Stimulated activated CD4-positive, alpha-beta T cell treated with anti-CD3 and anti-CD28 coated beads, Interleukin-1b, Interleukin-23, amount 100 ng/mL, for 48 hours (primary cell): ENCODE measurements at regions not wholly inside any gene's neighbourhood (a gene's known extent, or its start where the extent isn't known, plus 50 kb on each side); places are given as distances from the start of the nearest gene placed in this dataset.
"Not testable (repeated sequence)": the region's sequence is repeated elsewhere in the genome, so short reads cannot be mapped to it uniquely, and the experiment has no call there.

Source experiments
- DNase-seq: peaks from one replicate; pipeline ENCODE4 v3.0.0-alpha.2; 2020

DNA sequence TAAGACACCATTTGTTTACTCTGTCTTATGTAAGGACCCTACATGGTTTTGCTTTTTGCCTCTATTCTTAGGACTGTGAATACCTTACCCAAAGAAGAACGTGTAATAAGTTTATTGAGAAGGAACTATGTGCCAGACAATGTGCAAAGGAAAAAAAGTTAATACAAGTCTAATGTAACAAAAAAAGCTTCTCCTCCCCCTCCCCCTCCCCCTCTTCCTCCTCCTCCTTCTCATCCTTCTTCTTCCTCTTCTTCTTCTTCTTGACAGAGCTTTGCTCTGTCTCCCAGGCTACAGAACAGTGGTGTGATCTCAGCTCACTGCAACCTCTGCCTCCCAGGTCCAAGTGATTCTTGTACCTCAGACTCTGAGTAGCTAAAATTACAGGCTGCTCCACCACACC, 50.9 kb upstream of the MITF start:
- no peak for DNase-seq

DNA sequence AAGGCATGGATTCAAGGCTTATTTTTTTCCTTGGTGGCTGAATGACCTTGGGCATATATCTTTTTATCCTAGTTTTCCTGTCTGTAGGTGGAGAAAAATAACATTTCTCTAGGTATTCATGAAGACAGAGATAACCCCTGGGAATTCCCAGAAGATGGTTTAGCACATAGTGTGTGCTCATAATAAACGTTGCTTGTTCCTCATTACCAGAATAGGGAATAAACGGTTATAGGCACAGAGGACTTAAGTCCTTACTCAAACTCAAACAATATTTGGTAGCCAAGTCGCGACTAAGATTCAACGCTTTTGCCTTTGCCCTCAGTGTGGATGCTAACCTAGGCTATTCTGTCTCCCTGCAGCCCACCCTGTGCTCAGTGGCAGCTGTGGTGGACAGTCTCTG, 51.6 kb upstream of the MITF start:
- no peak for DNase-seq

DNA sequence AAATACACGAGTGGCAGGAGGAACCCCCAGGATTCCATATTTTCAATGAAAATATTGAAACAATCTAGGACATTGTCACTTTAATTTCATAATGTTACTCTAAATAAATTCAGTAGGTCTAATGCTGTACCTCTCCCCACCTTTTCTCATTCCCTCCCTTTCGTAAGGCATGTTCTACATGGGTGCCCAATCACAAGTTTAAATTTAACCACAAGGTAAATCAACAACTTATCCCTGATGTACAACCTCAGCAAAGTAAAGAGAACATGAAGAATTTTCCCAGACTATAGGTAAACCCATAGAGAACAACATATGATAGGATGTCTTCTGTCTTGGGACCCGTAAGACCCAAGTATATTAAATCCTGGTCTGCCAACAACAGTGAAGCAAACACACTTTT, 53.2 kb upstream of the MITF start:
- no peak for DNase-seq

DNA sequence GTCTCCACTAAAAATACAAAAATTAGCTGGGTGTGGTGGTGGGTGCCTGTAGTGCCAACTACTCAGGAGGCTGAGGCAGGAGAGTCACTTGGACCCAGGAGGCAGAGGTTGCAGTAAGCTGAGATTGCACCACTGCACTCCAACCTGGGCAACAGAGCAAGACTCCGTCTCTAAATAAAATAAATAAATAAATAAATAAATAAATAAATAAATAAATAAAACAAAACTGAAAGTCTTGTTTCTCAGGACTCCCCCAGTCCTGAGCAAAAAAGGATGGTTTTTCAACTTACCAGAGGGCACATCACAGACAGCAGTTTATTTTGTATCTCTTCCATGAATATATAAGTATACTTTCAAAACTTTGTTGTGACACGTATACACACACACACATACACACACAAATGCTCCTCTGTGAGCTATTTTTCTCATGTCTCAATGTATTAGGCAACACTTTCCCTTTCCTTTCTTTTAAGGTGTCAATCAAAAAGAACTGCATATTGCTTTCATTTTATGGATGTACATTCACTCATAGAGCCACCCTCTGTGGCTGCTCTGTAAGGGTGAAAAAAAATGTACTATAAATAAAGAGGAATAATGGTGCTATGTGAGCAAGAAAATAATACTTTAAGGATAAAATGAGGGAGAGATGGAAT, 54.8 kb upstream of the MITF start:
- DNase-seq: no peak

DNA sequence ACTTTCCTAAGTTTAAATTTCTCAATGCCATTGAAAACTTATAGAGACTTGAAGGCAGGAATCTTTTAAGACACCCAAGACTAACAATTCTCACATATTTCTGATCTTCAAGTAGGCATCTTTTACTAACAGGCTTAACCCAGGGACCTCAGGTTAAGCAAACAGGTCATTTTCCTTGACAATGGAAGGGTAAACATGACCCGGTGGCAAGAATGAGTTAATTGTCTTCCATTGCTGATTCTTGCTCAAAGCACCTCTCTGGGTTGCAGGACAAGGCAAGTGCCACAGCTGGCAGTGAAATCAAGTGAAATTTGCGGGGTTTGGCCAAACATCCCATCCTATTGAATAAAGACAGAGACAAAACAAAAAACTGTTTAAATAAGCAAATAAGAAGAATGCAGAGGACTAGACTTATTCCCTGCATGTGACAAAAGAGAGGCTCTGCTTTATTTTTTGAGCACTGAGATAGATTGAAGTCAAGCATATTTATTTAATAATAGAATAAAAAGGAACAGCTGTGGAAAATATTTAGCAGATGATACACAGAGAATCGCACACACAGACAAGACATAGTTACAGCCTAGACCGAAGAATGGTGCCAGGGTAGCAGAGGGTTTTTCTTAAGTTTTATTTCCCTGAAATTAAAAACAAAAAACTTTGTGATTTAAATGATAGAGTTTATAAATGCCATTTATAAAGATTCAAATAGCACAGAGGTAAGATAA, 56.0 kb upstream of the MITF start:
- DNase-seq: no peak

DNA sequence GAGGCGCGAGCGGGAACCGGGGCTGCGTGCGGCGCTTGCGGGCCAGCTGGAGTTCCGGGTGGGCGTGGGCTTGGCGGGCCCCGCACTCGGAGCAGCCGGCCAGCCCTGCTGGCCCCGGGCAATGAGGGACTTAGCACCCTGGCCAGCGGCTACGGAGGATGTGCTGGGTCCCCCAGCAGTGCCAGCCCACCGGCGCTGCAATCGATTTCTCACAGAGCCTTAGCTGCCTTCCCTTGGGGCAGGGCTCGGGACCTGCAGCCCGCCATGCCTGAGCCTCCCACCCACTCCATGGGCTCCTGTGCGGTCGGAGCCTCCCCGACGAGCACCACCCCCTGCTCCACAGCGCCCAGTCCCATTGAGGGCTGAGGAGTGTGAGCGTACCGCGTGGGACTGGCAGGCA, 61.8 kb upstream of the MITF start:
- not testable (repeated sequence) for DNase-seq

DNA sequence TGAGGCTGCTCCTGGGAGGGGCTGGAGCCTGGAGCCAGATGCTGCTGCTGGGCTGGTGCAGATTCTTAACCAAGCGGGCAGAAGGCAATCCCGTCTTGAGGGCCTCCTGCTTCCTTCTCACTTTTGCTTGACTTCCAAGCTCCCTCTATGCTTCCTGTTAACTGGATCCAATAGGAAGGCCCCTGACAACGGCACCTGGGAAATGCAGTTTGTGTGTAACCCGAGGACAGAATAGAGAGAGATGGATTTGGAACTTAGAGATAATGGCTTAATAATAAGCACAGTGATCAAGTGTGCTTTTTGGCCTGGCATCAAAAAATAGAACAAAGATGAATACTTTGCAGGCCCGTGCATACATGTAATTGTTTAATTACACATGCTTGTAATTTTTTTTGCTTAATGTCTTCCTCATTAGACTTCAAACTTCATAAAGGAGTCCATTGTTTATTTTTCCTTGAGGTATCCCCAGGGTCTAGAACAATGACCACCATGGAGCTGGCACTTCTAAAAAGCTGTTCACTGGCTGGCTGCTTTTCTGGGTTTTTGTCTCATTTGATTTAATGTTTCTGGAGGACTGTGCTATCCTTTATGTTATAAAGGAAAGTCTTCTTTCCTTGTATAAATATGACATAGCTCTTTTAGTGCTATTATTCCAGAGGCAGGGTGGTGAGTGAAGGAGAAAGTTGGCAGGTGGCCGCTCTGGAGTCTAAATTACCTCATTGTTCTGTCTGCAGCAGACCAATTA, 63.3 kb upstream of the MITF start:
- no peak for DNase-seq

DNA sequence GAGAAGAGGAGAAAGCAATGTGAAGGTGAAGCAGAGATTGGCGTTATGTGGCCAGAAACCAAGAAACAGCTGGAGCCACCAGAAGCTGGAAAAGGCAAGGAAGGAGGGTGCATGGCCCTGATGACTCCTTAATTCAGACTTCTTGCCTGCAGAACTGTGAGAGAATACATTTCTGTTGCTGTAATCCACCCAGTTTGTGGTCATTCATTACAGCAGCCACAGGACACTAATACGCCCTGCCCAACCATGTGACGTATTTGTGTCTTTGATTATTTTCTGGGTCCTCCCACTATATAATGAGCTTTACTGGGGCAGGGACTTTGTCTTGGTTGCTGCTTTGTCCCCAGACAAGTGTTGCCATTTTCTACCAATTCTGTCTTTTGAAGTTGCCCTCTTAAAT, 64.5 kb upstream of the MITF start:
- DNase-seq: no peak

DNA sequence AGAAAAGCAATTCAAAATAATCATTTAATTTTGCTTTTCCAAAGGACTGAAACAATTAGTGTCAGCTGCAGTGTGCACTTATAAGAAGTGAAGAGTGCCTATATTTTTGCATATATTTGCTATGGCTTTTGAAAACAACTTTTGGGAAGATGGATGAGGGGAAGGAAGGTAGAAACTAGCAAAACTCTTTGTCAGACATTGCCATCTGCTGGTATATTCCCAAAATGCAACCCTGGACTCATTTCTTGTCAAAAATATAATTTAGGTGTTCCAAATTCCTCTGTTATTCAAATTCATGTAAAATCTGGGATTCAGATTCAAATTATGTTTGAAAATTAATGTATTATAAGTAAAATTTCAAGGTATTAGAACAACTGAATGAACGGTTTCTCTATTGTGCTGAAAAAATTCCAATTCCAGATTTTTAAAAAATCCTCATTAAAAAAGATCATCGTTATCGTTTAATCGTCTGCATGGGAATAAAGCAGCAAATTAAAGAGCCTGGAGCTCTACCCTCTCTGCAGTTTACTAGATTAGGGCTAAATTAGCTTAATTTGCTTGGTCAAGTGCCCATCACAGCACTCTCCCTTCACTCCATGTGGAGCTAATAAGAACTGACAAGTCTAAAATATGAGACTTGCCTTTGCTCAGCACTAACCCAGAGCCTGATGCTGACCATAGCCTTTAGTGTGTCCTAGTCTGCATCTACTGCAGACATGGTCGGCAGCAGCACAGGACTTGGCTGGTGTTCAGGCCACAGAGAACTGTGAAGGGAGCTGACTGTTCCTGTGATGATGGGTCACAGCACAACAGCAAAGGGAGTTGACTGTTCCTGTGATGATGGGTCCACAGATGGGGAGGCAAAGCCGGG, 67.9 kb upstream of the MITF start:
- no peak for DNase-seq

DNA sequence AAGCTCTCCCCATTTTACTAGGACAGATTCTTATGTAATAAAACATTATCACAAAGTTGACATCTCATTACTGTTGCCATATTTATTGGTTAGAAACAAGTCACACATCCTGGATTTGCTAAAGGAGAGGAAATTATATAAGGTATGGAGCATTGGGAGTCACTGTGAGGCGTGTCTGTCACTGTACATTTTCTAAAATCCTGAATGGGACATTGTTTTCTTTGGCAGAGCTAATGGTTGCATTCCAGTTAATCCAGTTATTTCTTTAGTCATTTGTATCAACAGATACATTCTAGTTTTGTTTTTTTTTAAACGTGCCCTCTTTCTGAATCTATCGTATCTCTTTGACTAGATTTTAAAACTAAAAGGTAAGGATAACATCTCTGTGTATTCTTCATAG, 70.2 kb upstream of the MITF start:
- no peak for DNase-seq

DNA sequence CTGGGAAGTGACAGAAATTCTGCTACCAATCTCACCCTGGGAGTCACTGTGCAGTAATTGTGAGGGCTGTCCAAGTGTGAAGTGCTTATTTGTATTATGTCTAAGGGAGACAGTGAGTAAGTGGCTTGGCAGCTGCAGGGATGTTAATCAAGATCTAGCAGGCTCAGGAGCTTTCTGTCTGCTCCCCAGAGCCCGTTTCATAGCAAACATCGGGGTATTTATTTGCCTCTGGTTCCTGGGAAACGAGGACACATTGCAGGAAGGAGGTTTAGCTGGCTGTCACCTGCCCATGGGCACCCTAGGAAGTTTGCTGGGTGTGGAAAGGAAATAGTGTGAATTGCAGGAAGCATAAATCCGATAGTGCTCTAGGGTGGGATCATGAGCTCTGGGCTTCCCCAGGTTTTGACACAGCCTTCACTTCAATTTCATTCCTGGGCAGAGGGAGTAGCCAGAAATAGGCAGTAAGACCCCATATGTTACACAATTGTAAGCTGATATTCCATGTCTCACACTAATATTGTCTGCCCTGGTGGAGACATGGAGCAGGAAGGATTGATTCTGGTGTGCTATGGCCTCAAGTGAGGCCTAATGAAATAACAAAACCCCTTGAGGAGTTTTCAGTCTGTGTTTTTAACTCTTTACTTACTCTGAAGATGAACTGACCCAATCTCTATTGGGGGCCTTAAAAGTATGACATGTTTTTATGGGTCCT, 74.1 kb upstream of the MITF start:
- no peak for DNase-seq

DNA sequence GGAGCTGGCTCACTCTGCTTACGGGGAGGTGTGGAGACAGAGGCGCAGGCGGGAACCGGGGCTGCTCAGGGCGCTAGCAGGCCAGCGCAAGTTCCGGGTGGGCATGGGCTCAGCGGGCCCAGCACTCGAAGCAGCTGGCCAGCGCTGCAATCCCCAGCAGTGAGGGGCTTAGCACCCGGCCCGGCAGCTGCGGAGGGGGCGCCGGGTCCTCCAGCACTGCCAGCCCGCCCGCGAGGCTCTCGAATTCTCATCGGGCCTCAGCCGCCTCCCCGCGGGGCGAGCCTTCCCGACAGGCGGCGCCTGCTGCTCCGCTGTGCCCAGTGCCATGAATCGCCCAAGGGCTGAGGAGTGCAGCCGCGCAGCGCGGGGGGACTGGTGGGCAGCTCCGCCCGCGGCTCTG, 78.6 kb upstream of the MITF start:
- no peak for DNase-seq

DNA sequence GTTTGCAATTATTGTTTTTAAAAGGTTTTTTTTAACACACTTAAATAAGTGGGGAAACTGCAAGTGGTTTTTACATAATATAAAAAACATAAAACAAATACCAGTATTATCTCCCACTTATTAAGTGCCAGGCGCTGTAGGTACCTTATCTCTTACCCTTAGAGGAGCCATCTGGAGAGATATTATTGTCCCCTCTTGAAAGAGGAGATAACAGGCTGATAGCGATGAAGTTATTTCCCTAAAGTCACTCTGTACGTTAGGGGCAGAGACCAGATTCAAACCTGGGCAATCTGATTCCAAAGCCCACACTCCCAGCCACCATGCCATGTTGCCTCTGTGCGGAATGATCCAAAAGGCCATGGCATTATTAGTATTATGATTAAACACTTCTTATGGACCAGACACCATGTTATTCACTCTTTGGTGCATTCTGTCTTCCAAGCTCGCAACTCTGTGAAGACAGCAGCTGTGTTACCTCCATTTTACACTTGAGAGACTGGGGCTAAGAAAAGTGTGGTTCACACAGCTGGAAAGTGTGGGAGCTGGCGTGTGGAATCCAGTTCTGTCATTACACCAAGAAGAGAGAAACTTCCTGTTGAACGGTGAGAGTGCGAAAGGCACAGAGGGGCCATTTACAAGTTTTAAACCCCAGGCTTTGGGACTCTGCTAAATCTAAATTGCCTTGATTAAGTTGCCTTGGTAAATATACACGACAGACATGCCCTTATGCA, 79.9 kb upstream of the MITF start:
- no peak for DNase-seq

DNA sequence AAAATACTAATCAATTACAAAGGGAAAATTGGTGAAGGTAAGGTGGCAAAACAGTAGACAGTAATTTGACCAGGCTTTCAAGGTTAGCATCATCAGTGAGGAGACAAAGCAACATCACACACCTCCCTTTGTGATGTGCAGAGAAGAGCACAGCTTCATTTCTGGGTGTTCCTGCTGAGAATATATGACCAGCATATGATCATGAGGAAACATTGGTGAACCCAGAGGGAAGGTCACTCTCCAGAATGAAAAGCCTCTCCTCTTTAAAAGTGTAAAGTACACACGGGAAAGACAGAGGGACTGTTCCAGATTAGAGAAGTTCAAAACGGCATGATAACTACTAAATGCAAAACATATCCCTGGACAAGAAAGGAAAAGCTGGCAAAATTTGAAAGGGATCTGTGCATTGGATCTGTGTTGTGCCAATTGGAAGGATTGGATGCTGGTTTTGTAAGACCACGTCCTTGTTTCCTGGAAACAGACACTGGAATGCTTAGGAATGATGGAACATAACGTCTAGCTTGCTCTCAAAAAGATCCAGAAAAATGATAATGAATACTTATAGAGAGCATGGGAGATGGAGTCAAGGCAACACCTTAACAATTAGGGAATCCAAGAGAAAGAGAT, 80.6 kb upstream of the MITF start:
- no peak for DNase-seq

DNA sequence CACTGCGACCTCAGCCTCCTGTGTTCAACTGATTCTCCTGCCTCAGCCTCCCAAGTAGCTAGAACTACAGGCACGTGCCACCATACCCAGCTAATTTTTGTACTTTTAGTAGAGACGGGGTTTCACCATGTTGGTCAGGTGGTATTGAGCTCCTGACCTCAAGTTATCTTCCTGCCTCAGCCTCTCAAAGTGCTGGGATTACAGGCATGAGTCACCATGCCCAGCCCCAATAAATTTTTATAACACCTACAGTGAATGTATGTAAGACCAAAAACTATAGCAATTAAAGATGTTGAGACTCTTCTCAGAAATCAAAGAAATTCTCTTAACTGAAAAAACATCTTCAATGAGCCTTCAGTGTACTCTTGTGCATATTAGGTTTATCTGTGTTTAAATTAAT, 82.2 kb upstream of the MITF start:
- not testable (repeated sequence) for DNase-seq

DNA sequence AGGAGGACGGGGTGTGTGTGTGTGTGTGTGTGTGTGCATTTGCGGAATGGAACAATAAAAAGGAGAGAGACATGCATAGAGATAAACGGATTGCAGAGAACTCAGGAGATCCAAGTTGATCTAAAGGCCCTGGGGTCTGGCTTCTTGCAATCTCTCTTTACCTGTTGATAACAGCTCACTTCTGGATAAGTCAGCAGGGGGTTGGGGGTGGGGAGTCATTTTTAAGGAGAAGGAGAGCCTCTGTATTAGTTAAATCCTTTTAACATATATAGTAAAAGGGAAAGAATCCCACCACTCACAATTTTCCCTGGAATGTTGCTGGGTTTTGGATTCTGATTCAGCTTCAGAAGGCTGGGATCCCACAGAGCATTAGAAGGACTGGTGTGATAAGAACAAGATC, 87.5 kb upstream of the MITF start:
- no peak for DNase-seq

DNA sequence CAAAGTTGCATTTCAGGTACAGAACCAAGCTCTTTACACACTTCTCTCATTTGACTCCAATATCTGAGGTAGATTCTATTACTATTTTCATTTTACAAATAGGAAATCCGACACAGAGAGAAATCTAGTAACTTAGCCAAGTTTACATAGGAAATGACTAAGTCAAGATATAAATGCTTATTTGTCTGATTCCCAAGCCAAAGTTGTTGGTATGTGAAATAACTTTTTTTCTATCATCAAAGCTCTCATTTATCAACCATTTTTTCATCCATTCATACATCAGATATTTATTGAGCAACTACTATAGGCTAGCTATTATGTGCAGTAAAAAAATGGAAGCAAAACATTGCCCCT, 89.2 kb upstream of the MITF start:
- DNase-seq: no peak

DNA sequence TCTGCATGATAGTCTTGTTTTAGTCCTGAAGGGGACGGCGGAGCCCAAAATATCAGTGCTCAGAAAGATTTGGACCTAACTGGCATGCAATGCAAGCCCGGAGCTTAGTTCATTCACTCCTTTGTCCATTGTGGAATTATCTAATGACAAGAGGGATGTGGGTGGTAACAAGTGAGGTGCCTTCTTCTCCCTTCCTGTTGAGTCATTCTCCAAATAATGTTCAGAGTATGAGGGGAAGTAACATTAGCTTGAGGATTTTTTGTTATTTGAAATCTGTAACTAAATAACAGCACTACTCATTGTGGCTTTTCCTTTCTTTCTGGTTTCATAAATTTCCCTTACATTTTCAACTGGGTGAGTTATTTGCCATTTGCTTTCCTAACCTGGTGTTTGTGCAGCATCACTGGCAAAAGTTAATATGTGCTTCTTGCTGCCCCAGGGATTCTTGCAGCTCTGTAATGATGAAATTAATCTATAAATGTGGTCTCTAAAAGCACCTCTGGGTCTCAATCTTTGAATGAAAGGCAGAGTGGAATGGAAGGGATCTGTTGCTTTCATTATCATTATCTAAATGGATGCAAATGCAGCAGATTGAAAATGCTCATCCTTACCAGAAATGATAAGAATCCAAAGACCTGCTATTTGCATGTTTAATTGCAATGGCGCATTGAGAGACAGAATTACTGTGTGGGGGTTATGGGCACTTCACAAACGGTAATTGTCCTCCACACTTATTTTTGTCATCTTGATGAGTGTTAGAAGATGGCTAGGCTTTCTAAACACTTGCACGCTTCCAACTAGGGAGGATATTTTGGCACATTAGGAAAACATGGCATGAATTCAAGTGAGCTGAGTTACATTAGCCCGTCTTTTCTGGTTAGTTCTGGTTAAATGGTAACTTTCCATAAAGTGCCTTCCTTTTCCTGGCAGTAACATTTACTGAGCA, 89.9 kb upstream of the MITF start:
- no peak for DNase-seq

DNA sequence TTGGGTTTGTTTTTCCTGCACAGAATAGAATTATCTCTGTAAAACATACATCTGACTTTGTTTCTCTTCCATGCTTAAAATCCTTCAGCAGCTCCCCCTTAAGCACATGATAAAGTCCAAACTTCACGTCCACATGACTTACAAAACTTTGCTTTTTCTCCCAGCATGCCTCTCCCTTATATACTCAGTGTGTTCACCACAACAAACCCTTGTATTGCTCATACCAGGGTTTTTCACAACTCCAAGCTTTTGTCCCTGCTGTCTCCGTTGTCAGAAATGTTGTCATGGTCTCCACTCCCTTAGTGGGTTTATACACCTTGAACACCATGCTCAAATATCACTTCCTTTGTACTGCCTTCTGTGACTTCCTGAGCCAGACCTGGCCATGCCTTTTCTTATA, 91.1 kb upstream of the MITF start:
- no peak for DNase-seq

DNA sequence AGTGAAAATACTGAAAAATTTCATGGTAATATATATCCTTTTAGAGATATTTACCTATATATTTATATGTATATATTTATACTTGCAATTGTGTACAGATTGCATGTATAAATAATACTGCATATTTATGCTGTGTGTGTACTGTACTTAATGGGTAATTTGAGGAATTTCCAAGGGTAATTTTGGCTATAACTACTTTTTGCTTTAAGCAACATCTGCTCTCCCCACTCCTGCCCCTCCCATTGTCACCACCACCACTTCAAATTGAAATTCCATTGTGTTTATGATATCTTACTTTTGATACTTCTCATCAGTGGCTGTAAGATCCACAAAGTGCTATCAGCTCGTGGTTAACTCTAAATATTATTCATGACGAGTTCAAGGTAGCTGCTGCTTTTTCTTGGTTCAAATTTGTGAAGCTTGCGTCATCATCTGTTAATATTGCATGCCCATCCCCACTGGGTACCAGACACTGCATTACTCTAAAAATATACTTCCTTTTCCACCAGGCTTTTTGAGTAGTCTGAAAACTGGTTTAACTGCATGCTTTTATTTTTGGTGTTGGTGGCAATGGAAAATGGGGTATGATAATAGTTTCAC, 91.7 kb upstream of the MITF start:
- no peak for DNase-seq
